HG02610 (cell line): ENCODE measurements at regions not wholly inside any gene's neighbourhood (a gene's known extent, or its start where the extent isn't known, plus 50 kb on each side); places are given as distances from the start of the nearest gene placed in this dataset.
A peak's percentile ranks its signal among the peaks of the same experiment; 100 is the strongest.

ENCODE experiments used
- ATAC-seq: cut with Tn5 transposase; IDR thresholded peaks from one replicate; pipeline ENCODE4 v1.9.1; 2021; ENCODE audit warnings: mild to moderate bottlenecking, moderate library complexity; ENCODE audit not compliant: unreplicated experiment

- ATAC-seq = no peak
Observed at GRCh38 chr10:84076047-84076388, 63.3 kb upstream of the GHITM start.

DNA sequence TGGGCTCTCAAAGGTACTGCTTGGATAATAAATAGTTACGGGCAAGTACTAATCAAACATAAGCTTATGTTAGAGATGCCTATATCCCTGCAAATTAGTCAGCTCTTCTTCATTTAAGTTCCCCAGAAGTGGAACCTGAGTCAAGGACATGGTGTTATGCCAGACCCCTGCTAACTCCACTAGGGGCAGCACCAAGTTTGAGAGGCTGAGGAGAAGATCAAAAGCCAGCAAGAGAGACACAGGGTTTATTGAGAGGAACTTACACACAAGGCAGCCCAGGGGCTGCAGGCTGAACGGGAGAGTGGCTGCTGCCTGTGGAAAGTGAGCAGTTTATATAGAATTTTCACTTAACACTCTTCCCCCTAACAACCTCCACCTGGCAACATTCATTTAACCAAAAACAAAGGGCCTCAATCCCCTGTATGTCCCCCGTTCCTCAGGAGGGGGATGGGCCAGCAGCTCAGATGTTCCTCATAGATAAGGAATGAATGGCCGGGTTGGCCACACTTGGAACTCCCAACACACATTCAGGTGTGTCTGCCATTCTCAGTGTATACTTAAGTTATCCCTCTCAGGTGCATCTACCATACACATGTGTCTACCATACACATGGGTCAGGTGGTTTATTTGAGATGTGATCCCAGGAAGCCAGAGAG, 62.6 kb upstream of the GHITM start:
- ATAC-seq = peak; percentile 44

GRCh38 chr10:84077768-84078167, 61.5 kb upstream of the GHITM start:
- no peak for ATAC-seq

DNA sequence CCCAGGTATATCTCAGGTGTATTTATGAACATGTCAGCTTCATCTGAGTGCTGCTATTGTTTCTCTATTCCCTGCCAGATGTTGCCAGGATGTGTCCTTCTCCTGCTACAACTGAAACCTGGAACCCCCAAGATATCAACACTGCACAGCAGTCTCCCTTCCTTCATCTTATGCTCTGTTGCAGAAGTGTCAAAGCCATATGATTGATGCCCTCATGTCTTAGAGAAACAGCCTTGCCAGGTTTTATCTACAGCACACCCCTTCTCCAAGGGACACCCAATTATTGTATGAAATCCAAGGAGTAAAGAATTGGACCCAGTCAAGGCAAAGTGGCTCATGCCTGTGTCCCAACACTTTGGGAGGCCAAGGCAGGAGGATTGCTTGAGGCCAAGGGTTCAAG, 60.5 kb upstream of the GHITM start:
- ATAC-seq = no peak

- no peak for ATAC-seq
Observed at GRCh38 chr10:84084342-84084741, 55.0 kb upstream of the GHITM start.

GRCh38 chr10:84087202-84087601, 52.1 kb upstream of the GHITM start:
- ATAC-seq = no peak

GRCh38 chr10:84088626-84089025, 50.7 kb upstream of the GHITM start:
- no peak for ATAC-seq

DNA sequence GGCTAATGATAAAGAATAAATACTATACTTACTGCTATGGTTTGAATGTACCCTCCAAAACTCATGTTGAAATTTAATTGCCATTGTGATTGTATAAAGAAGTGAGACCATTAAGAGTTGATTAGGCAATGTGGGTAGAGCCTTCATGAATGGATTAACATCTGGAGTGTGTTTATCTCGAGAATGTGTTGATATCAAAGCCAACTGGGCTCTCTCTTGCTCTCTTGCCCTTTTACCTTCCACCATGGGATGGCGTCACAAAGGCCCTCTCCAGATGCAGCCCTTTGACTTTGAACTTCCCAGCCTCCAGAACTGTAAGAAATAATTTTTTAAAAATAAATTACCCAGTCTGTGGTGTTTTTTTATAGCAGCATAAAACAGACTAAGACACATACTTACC, 50.1 kb upstream of the GHITM start:
- no peak for ATAC-seq
